Fibroblast of skin of right quadriceps (primary cell): ENCODE measurements at regions not wholly inside any gene's neighbourhood (a gene's known extent, or its start where the extent isn't known, plus 50 kb on each side); places are given as distances from the start of the nearest gene placed in this dataset.
"Not testable (repeated sequence)": the region's sequence is repeated elsewhere in the genome, so short reads cannot be mapped to it uniquely, and the experiment has no call there.

Experiments used
- DNase-seq: peaks from one replicate; pipeline ENCODE4 v3.0.0-alpha.2; 2013

- no peak for DNase-seq
Measured at GRCh38 chr4:37555322-37555721, 130.9 kb downstream of the RELL1 start.

- DNase-seq = not testable (repeated sequence)
Measured at GRCh38 chr4:37549866-37550265, 136.3 kb downstream of the RELL1 start.

GRCh38 chr4:37549041-37549440 lies 137.1 kb downstream of the RELL1 start:
- DNase-seq = peak; percentile 77

DNA sequence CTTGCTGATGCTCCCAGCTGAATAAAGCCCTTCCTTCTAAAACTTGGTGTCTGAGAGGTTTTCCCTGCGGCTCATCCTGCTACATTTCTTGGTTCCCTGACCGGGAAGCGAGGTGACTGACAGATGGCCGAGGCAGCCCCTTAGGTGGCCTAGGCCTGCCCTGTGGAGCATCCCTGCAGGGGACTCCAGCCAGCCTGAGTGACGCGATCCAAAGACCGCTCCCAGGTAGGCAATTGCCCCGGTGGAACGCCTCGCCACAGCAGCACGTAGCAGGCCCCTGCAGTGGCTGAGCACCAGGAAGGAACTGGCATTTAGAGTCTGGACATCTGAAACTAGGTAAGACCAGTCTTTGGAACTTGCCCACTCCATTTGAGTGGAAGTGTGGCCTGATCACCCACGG lies 139.6 kb downstream of the RELL1 start:
- DNase-seq = no peak

GRCh38 chr4:37542706-37543105 lies 143.5 kb downstream of the RELL1 start:
- DNase-seq = no peak

DNA sequence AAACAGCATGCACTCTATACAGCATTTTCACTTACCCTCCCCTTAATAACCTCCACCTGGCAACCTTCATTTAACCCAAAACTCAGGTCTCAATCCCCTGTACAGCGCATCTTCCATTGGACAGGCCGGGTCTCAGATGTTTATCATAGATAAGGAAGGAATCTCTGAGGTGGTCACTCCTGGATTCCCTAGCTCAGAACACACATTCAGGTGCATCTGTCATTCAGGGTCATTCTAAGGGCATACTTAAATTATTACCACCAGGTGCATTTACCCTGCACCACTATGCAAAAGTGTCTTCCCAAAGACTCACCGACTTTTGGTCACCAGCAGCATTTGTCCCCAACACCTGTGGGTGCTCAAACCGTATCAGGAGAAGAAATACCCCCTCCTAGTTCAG lies 144.2 kb downstream of the RELL1 start:
- no peak for DNase-seq

DNA sequence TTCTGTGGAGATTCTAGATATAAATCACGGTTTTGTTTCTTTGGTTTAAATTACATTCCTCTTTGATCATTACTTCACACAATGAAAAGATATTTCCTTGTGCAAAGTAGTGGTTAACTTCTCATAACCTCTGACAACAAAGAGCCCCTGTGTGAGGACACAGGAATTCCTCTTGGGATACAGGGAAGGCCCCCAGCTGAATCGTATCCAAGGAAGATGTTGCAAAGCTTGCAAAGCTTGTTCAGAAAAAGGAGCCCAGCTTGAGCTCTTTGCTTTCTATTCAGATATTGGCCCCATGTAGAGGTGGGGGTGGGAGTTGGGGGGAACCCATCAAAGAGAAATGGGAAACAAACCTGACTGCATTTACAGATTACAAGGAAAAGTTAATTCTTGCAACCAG lies 145.7 kb downstream of the RELL1 start:
- no peak for DNase-seq

GRCh38 chr4:37538931-37539330 lies 147.2 kb downstream of the RELL1 start:
- no peak for DNase-seq

GRCh38 chr4:37537484-37537883 lies 148.7 kb downstream of the RELL1 start:
- DNase-seq = no peak

DNA sequence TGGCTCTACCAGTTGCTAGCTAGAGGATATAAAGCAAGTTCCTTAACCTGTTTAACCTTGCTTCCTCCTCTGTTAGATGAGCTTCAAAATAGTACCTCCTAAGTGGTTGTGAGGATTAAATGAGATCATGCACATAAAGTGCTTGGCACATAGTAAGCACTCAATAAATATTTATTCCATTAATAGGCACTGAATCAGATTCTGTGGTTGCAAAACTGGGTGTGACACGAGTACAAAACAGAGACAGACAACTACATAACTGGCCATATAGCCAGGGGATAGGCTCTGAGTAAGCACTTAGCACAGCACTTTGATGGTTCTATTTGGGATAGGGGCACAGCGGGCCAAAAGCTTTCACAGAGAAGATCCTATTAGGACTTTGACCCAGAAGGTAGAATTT lies 150.3 kb downstream of the RELL1 start:
- no peak for DNase-seq

DNA sequence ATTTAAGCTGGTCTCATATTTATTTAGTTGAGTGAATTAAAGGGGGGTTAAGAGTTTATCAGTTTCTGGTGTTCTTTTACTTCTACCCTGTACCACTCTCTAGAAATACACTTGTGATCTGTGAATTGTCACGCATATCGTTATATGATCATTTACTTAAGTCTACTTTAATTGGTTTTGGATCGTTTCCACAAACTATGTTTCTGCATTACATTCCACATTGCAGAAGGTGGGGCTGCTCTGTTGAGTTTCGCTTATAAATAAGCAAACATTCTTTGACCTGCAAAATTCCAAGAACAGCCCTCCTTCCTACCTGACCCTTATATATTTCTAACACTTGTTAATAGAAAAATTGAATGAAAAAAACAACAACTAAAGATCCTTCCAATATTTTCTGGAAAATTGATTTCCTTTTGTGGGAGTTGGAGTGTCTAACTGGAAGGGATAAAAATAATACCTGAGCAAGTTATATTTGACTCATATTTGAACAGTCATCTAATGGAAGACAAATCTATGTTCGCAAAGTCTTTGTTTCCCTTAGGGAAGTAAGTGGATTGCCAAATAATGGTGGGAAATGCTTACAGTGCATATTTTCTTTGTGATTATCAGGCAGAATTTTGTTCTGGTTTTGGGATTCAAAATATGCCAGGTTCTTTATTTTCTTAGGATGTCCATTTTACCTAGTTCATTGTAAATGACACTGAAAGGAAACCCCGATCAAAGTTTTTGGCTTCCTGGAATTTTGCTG lies 152.7 kb downstream of the RELL1 start:
- DNase-seq = no peak

DNA sequence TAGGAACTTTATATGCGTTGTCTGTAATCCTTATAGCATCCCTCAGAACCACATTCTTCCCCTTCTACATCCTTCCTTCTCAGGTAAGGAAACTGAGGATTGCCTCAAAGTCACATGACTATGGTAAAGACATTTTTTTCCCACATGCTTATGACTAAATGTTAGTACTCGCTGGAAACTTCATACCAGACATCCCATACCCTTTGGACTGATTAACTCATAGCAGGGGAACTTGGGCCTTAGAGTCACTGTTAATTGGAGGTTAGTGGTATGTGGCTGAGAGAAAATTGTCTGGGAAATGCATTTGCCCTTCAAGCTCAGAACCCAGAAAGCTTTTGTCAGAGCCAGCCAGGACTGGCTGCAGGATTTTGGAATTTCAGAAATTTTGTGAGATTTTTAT lies 155.0 kb downstream of the RELL1 start:
- no peak for DNase-seq

GRCh38 chr4:37530451-37530850 lies 155.7 kb downstream of the RELL1 start:
- DNase-seq = no peak

GRCh38 chr4:37528166-37528885 lies 157.8 kb downstream of the RELL1 start:
- DNase-seq = no peak

- no peak for DNase-seq
Measured at GRCh38 chr4:37524267-37524666, 161.9 kb downstream of the RELL1 start.

DNA sequence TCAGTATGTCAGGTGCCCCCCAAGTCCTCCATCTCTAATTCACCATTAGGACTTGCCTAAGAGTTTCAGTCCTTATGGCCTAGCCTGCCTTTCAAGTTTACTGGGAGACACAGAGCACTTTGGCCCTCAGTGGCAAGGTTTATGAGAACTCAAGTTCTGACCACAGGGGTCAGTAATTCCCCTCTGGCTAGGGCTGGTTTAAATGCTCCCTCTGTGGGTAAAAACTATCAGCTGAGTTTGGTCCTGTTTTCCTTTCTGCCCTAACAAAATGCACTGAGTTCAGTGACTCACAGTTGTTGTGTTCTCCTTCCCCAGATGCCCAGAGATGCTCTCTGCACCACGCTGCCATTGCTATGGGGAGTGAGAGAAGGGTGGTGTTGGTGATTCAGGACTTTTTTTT lies 163.2 kb downstream of the RELL1 start:
- no peak for DNase-seq

- no peak for DNase-seq
Measured at GRCh38 chr4:37517326-37517725, 168.8 kb downstream of the RELL1 start.

DNA sequence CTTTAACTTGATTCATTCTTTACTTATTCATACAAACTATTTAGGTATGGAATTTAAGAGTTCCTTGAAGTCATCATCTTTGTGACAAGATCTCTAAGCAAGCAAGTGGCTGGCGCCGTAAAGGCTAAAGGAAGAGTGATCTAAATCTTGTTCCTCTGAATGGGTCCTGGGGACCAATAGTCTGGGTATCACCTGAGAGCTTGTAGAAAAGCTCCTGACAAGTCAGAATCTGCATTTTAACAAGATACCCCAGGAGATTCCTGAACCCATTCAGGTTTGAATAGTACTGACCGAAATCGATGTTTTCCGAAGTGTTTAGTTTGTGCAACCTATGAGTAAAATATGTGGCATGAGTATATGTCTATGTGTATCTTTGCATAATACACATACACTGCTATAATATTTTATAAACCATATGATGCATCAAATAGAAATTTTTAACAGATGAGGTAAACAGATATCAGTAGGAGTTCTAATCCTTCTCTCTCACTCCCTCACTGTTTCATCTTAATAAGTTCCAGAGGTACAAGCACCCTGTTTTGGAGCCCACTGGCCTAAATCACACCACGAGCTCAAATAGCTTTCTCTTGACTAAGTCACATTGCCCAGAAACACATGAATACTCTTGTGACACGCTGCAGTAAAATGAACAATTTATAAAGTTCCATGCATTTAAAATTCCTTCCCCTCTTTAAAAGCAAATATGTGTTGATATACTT lies 170.0 kb downstream of the RELL1 start:
- DNase-seq = peak; percentile 51

GRCh38 chr4:37510626-37511025 lies 175.6 kb downstream of the RELL1 start:
- DNase-seq = no peak

- no peak for DNase-seq
Measured at GRCh38 chr4:37503261-37503660, 182.9 kb downstream of the RELL1 start.

DNA sequence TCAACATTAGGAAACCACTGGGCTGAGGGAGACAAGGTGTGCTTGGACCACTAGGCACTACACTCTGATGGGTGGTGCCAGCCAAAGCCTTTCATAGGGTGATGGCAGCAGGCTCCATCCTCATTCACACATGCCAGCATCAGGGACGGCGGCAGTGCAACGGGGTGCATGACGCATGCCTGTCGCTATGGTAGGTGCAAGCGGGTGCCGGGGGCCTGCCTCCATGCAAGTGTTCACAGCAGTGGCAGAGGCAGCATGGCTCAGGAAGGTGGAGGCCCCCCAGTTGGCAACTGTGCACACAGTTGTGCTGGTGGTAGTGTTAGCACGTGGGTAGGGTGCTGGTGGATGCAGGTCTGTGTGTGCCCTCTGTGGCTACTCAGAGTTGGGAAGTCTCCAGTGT lies 184.1 kb downstream of the RELL1 start:
- DNase-seq = no peak
